Stimulated activated CD4-positive, alpha-beta T cell treated with anti-CD3 and anti-CD28 coated beads, Interleukin-12 subunit alpha, Interleukin-12 subunit beta, amount 100 ng/mL, for 48 hours (primary cell): ENCODE measurements at regions not wholly inside any gene's neighbourhood (a gene's known extent, or its start where the extent isn't known, plus 50 kb on each side); places are given as distances from the start of the nearest gene placed in this dataset.

ENCODE experiments used
- DNase-seq, 3 donors: peaks; one replicate each; pipeline ENCODE4 v3.0.0-alpha.2; 2020; ENCODE audit warnings: low read depth in 2 of 3, low spot score in 1 of 3

DNA sequence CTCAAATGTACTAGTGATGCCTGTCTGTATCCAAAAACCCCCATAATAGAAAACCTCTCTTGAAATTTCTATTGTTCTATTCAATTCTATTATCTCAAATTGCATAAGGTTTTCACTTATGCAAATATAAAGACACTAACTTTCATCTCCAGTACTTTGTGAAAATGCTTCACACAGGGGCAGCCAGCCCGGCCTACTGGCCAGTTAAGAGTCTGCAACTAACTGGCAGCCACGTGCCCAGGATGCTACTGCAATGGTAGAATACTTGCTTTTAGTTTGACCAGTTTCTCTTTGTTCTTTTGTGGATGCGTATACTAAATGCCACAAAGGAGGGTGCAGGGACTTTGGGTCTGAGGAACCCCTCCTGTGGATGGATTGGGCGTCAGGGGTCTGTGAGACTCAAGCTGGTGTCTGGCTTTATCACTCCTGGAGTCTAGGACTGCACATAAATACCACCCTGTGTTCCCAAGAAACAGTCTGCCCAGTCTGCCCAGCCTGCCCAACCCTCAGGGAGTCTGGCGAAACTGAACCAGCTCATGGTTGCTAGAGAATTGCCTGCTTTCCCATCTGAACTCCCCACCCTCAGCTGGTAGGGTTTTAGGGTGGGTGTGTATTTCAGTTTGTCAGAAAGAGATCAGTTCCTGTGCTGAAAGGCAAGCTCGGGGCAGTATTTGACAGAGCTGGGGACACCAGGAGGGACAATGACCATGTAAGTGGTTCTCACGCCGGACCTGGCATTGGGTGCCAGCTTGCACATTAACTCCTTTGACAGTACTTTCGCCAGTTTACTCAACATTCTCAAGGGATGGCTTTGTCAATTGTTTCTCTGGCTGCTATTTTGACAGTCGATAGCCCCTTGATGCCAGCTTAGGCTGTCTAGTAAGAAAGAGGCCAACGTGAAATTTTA lies 558.2 kb upstream of the JAG1 start:
- no peak for DNase-seq

DNA sequence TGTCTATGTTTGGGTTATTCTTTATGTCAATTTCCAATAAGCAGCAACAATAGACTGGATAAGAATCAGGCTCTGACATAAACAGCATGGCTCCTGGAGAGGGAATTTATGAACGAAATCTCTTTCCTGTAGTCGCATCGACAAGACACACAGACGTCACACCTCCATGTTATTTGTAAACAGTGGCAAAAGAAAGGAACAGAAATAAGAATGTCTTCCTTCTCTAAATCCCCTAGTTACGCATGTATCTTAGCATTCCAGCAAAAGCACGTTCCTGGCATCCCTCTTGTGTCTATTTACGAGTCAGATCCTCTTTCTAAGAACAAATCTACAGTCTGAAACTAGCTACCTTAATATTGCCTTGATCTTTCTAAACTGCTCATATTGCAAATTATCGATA lies 559.1 kb upstream of the JAG1 start:
- DNase-seq, result no peak

- no peak for DNase-seq
Observed at GRCh38 chr20:11234181-11234580, 560.4 kb upstream of the JAG1 start.

GRCh38 chr20:11234608-11235007 lies 560.8 kb upstream of the JAG1 start:
- DNase-seq, result no peak

- DNase-seq, result no peak
Observed at GRCh38 chr20:11235058-11235457, 561.3 kb upstream of the JAG1 start.

DNA sequence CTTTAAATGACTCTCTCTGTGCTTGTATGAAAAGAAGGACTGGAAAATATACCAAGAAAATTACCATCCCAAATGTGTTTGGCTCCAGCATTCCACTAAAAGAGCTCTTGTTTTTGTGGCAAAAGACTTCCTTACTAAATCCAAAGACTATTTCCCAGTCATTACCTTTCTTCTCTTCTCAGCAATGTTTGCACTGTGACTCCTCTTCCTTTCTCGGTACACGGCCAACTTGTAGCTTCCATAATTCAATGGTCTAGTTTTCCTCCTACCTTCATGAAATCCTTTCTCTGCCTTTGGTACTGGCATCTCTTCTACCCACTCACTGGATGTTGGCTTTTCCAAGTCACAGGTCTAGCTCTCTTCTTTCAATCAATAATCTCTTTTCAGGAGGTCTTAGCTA lies 568.5 kb upstream of the JAG1 start:
- no peak for DNase-seq

GRCh38 chr20:11245431-11245830 lies 571.6 kb upstream of the JAG1 start:
- no peak for DNase-seq

- DNase-seq, result no peak
Observed at GRCh38 chr20:11246251-11246775, 572.5 kb upstream of the JAG1 start.

- no peak for DNase-seq
Observed at GRCh38 chr20:11247046-11248010, 573.5 kb upstream of the JAG1 start.

- DNase-seq, result no peak
Observed at GRCh38 chr20:11248011-11248409, 574.2 kb upstream of the JAG1 start.

DNA sequence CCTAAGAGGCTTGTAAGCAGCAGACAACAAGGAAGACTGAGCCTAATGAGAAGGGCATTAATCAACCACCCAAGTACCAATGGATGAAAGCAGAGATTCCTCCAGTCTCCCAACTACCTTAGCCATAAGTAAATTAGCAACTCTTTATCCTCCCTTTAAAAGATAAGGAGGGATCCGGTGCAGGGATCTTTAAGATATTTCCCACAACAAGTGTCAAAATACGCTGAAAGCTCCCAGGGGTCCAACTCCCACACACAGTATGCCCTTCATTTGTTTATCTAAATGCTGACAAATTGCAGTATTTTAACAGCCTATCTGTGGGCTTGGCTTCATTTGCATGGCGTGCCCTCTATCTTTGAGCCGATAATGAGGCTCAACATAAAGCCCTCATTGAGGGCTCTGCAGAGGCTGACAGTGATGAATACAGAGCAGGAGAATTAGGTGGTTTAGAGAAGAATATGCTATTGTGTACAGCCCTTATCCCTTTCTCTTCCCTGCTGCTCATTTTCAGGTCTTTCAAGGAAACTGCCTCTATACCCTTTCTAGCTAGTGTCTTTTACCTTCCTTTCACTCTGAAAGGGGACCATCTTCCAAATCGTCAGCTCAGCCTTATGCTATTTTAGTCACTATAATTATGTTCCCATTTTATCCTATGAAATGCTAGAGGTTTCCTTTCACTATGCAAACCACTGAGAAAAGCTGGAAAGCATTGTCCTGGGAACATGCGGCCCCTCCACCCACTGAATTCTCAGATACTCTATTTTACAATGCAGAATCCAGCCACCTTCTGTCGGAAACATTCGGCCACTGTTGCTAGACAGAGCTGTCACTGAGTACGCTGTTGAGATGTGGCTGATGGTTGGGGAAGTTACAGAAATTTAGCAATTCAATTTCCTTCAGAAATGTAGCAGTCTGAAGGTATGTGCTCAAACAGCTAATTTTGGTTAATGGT lies 575.2 kb upstream of the JAG1 start:
- DNase-seq, result no peak

DNA sequence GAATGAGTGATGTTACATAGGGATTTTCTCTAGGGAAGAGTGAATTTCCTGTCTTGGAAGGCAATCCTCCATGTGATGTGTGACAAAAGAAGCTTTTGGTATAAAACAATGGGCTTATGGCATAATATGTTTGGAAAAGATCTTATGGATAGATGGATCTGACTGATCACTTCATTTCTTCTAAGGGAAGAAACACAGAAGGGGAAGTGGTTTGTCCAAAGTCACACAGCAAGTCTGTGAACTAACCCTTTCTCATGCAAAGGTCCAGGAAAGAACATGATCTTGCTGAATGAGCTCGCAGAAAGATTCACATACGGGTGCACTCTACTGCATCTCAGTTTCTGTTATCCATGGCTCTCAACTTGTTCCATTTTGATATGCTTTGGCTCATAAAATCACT lies 575.9 kb upstream of the JAG1 start:
- DNase-seq, result no peak

DNA sequence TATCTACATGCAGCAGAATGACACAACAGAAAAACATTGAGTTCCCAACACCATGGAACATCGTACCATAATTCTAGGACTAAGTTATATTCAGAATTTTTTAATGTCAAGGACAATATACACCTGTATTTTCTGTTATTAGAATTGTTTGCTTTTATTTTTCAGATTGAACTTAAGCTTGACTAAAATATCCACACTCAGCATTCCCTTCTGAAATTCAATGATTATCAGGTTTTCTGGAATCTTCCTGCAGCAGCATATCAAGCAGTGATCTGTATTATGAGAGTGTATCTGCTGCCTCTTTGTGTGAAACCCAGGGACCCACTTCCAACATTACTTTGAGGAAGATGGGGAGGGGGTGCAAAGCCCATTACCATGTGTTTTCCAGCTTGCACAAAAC lies 578.6 kb upstream of the JAG1 start:
- DNase-seq, result no peak

GRCh38 chr20:11255455-11255854 lies 581.7 kb upstream of the JAG1 start:
- DNase-seq, result no peak

DNA sequence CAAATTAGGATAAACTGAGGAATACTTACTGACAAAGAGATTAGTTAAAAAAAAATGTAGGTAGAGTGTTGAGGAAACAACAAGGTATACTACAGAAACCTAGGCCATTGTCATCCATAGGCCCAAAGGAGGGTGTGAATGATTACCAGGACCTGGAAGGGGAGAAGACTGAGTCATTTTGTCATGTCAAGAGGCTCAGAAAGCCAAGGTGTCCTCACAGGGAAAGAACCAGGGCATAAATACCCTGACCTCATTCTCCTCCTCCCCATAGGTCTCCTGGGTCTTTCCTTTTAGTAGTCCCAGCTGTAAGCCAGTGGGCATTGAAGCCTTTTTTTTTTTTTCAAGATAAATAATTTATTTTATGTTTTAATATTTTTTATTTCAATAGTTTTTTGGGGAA lies 582.1 kb upstream of the JAG1 start:
- no peak for DNase-seq

DNA sequence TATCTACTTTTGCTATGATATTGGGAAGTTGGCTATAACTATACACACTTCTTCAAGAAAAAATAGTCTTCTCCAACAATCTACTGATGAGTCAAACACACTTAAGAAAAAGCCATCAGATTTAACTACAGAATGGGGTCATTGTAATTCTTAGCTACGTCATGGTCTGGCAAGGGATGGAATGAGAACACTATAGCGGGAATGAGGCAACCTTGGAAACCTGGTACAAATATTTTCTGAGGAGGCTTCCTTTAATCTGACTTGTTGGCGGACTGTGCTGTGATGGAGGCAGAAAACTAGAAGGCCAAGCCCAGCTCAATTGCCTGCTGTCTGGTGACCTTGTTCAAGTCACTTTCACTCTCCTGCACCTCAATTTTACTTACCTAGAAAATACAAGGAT lies 586.8 kb upstream of the JAG1 start:
- no peak for DNase-seq

DNA sequence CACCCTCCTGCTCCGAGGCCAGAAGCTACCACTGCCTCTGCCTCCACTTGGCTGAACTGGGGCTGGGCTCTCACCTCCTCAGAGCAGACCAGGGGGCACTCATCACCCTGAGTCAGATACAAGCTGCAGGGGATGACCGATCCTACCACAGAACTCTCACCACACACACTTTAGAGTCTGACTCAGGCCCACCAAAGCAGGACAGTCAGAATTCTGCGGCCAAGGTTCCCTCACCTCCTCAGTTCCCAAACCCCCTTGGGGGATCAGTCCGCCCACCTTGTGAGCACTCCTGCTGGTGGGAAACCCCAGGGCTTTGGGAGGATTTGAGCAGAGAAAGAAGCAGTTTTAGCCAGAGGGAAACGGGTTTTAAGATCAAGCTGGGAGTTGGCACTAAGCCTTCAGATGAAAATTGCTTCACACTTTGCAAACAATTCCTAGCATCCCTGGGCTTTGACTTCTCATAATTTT lies 587.8 kb upstream of the JAG1 start:
- no peak for DNase-seq

GRCh38 chr20:11266571-11266970 lies 592.8 kb upstream of the JAG1 start:
- no peak for DNase-seq

- no peak for DNase-seq
Observed at GRCh38 chr20:11267131-11267761, 593.4 kb upstream of the JAG1 start.

GRCh38 chr20:11267762-11268335 lies 594.0 kb upstream of the JAG1 start:
- no peak for DNase-seq
